Inflammatory macrophage treated with lipopolysaccharide for 4 hours (primary cell): ENCODE measurements at regions not wholly inside any gene's neighbourhood (a gene's known extent, or its start where the extent isn't known, plus 50 kb on each side); places are given as distances from the start of the nearest gene placed in this dataset.
A peak's percentile ranks its signal among the peaks of the same experiment; 100 is the strongest.

ENCODE experiments used
- DNase-seq: peaks from one replicate; pipeline ENCODE4 v3.0.0-alpha.2; 2020

GRCh38 chr5:143729334-143729946 lies 82.5 kb upstream of the HMHB1 start:
- DNase-seq, result no peak

- no peak for DNase-seq
Observed at GRCh38 chr5:143723159-143723558, 88.8 kb upstream of the HMHB1 start.

- DNase-seq, result no peak
Observed at GRCh38 chr5:143721925-143722324, 90.0 kb upstream of the HMHB1 start.

GRCh38 chr5:143720689-143721088 lies 91.3 kb upstream of the HMHB1 start:
- DNase-seq, result no peak

- DNase-seq, result no peak
Observed at GRCh38 chr5:143717400-143717799, 94.6 kb upstream of the HMHB1 start.

- DNase-seq, result no peak
Observed at GRCh38 chr5:143716881-143717280, 95.1 kb upstream of the HMHB1 start.

GRCh38 chr5:143715616-143716015 lies 96.3 kb upstream of the HMHB1 start:
- DNase-seq, result no peak

GRCh38 chr5:143714629-143715028 lies 97.3 kb upstream of the HMHB1 start:
- DNase-seq, result peak; percentile 18

GRCh38 chr5:143713047-143714003 lies 98.6 kb upstream of the HMHB1 start:
- DNase-seq, result no peak

- DNase-seq, result no peak
Observed at GRCh38 chr5:143708672-143709071, 103.3 kb upstream of the HMHB1 start.

GRCh38 chr5:143707806-143708205 lies 104.2 kb upstream of the HMHB1 start:
- DNase-seq, result no peak

GRCh38 chr5:143705381-143705780 lies 106.6 kb upstream of the HMHB1 start:
- no peak for DNase-seq

- DNase-seq, result no peak
Observed at GRCh38 chr5:143703659-143704058, 108.3 kb upstream of the HMHB1 start.

GRCh38 chr5:143701493-143701892 lies 110.5 kb upstream of the HMHB1 start:
- DNase-seq, result no peak

GRCh38 chr5:143700994-143701393 lies 111.0 kb upstream of the HMHB1 start:
- no peak for DNase-seq

- DNase-seq, result no peak
Observed at GRCh38 chr5:143699121-143699520, 112.8 kb upstream of the HMHB1 start.

- DNase-seq, result no peak
Observed at GRCh38 chr5:143698574-143698973, 113.4 kb upstream of the HMHB1 start.

GRCh38 chr5:143696921-143697320 lies 115.0 kb upstream of the HMHB1 start:
- no peak for DNase-seq

GRCh38 chr5:143695941-143696340 lies 116.0 kb upstream of the HMHB1 start:
- DNase-seq, result no peak

GRCh38 chr5:143695244-143695864 lies 116.6 kb upstream of the HMHB1 start:
- no peak for DNase-seq

- DNase-seq, result no peak
Observed at GRCh38 chr5:143694357-143694756, 117.6 kb upstream of the HMHB1 start.

GRCh38 chr5:143693651-143694252 lies 118.2 kb upstream of the HMHB1 start:
- no peak for DNase-seq

- DNase-seq, result no peak
Observed at GRCh38 chr5:143692342-143692741, 119.6 kb upstream of the HMHB1 start.

- DNase-seq, result no peak
Observed at GRCh38 chr5:143691945-143692290, 120.0 kb upstream of the HMHB1 start.
